Cardiac fibroblast (primary cell): ENCODE measurements at regions not wholly inside any gene's neighbourhood (a gene's known extent, or its start where the extent isn't known, plus 50 kb on each side); places are given as distances from the start of the nearest gene placed in this dataset.
"Not testable (repeated sequence)": the region's sequence is repeated elsewhere in the genome, so short reads cannot be mapped to it uniquely, and the experiment has no call there.

ENCODE experiments used
- DNase-seq, 2 donors: peaks; one replicate each; pipeline versions ENCODE4 v3.0.0 to v3.0.0-alpha.2; 2010; ENCODE audit warnings: low read depth in 2 of 2
- H3K4me3 ChIP-seq, 2 donors: replicated peaks in 1 of 2; 1 replicate in 1 of 2; 2 replicates in 1 of 2; pipeline ENCODE4 v1.5.1; 2011; ENCODE audit warnings: low read depth in 2 of 2, low read length in 2 of 2, mild to moderate bottlenecking in 2 of 2, moderate library complexity in 1 of 2
- TF ChIP-seq, protein P1 (sequence below): IDR thresholded peaks from one replicate; pipeline ENCODE4 v1.5.1; 2011; ENCODE audit warnings: low read depth, mild to moderate bottlenecking, low read length, inconsistent platforms

DNA sequence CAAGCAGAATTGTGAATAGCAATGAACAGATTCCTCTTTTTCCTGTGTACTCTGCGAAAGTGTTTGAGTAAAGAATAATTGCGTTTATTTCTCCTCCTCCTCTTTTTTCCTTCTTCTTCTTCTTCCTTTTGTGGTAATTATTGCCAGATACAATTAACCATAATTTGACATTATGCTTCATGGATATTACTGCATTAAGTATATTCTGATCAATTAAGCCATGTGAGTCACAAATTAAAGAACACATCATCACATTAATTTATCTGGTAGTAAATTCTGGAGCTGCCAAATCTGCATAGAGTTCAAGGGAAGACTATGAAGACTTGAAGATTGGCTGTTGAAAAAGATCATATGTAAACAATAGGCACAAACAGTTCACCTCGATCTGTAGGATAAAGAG, 72.9 kb upstream of the TFPI start:
- TF ChIP-seq, protein P1, sequence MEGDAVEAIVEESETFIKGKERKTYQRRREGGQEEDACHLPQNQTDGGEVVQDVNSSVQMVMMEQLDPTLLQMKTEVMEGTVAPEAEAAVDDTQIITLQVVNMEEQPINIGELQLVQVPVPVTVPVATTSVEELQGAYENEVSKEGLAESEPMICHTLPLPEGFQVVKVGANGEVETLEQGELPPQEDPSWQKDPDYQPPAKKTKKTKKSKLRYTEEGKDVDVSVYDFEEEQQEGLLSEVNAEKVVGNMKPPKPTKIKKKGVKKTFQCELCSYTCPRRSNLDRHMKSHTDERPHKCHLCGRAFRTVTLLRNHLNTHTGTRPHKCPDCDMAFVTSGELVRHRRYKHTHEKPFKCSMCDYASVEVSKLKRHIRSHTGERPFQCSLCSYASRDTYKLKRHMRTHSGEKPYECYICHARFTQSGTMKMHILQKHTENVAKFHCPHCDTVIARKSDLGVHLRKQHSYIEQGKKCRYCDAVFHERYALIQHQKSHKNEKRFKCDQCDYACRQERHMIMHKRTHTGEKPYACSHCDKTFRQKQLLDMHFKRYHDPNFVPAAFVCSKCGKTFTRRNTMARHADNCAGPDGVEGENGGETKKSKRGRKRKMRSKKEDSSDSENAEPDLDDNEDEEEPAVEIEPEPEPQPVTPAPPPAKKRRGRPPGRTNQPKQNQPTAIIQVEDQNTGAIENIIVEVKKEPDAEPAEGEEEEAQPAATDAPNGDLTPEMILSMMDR = no peak

DNA sequence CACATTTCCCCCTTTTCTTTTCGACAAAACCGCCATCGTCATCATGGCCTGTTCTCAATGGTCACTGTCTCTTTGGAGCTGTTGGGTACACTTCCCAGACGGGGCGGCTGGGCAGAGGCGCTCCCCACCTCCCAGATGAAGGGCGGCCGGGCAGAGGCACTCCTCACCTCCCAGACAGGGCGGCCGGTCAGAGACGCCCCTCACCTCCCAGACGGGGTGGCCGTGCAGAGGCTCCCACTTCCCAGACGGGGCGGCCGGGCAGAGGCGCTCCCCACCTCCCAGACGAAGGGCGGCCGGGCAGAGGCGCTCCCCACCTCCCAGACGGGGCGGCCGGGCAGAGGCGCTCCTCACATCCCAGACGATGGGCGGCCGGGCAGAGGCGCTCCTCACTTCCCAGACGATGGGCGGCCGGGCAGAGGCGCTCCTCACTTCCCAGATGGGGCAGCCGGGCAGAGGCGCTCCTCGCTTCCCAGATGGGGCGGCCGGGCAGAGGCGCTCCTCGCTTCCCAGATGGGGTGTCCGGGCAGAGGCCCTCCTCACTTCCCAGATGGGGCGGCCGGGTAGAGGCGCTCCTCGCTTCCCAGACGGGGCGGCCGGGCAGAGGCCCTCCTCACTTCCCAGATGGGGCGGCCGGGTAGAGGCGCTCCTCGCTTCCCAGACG, 82.6 kb upstream of the TFPI start:
- DNase-seq, H3K4me3 ChIP-seq: not testable (repeated sequence)

More for the DNA sequence above, 72.9 kb upstream of the TFPI start:
- H3K4me3 ChIP-seq = no peak overlapping the region
- DNase-seq = no peak

DNA sequence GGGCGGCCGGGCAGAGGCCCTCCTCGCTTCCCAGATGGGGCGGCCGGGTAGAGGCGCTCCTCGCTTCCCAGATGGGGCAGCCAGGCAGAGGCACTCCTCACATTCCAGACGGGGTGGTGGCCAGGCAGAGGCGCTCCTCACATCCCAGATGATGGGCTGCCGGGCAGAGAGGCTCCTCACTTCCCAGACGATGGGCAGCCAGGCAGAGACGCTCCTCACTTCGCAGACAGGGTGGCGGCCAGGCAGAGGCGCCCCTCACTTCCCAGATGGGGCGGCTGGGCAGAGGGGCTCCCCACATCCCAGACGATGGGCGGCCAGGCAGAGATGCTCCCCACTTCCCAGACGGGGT, 83.1 kb upstream of the TFPI start:
- DNase-seq, H3K4me3 ChIP-seq: not testable (repeated sequence)

DNA sequence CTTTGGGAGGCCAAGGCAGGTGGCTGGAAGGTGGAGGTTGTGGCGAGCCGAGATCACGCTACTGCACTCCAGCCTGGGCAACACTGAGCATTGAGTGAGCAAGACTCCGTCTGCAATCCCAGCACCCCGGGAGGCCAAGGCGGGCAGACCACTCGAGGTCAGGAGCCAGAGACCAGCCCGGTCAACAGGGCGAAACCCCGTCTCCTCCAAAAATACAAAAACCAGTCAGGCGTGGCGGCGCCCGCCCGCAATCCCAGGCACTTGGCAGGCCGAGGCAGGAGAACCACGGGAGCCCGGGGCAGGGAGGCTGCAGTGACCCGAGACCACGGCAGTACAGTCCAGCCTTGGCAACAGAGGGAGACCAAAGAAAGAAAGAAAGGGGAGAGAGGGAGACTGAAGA, 83.5 kb upstream of the TFPI start:
- DNase-seq, H3K4me3 ChIP-seq: not testable (repeated sequence)

DNA sequence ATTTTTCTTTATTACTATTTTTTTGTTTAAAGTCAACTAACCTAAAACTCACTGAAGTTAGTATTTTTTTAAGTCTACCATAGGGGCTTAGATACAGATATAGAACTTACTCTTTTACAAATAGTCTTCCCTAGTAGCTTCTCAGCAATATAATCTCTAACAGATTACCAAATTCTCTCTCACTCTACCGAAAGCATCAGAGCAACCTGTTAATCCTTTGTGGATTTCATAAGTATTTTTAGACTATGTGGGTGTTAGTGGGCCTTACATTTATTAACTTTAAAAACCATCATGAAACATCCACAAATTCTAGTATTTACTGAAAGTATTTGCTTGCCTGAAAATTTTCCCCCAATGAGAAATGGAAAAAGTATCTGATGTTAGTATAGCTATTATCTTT, 84.6 kb upstream of the TFPI start:
- no peak for DNase-seq

DNA sequence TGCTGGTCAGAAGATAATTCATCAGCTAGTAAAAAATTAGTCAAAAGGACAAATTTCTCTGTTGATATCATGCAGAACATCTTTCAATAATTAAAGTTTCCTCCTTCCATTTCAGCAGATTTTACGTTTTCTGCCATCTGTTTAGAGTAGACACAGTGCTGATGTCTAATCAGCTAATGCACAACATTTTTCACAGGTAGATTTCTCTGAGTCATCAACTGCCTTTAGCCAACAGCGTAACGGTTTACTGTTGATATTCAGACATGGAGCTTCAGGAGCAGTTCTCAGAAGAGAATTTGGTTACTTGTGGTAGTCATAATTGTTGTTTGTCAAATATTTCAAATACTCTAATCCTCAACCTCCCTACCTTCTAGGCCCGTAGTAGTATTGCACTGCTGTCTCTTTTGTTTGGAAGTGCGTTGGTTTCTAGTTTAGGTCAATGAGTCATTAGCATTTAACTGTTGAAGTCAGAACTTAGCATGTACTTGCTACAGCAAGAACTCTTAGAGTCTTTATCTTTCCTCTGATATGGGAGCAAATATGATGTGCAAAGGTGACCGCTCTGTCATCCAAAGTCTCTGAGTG, 86.8 kb upstream of the TFPI start:
- no peak for DNase-seq
- TF ChIP-seq, protein P1 = no peak
- no peak overlapping the region for H3K4me3 ChIP-seq

More for the DNA sequence above, 84.6 kb upstream of the TFPI start:
- TF ChIP-seq, protein P1 = no peak
- no peak overlapping the region for H3K4me3 ChIP-seq

DNA sequence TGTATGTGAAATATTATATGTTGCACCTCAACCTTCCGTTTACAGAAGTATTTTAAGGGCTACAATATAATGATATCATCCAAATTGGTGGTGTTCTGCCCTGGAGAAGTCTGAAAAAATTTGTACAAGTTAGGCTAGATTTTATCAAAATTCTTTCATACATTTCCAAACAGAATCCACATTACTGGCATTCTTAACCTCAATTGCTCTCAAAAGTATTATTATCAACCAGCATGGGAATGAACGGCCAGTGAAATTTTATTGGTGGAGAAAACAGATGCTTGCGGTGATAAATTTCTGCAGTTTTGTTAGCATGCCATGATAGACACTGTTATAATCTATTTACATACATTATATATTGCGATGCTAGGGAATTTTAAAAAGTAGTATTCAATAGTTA, 88.3 kb upstream of the TFPI start:
- H3K4me3 ChIP-seq = no peak overlapping the region
- TF ChIP-seq, protein P1 = no peak
- no peak for DNase-seq

DNA sequence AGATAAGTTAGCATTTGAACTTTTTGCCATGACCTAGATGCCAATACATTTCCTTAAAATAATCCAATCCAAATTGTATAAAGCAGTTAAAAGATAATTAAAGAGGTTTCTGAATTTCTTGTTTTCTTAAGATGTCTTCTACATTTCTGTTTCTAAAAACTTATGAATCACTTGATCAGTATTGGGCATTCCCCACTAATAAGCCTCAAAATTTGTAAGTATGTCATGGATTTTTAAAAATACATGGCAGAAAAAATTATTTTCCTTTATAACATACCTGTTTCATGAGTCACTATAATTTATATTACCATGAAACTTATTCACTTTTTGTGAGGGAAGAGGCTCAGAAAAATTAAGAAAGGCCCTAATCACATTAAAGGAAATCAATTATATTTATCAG, 90.3 kb upstream of the TFPI start:
- TF ChIP-seq, protein P1 = no peak
- H3K4me3 ChIP-seq = no peak overlapping the region
- DNase-seq = peak in 1 of 2 donors; percentile 28
